Stomach (tissue), 4 donors: ENCODE measurements at regions not wholly inside any gene's neighbourhood (a gene's known extent, or its start where the extent isn't known, plus 50 kb on each side); places are given as distances from the start of the nearest gene placed in this dataset.

Experiments
- POLR2A ChIP-seq, 4 donors: fragments of 450-650 bp; IDR thresholded peaks; one replicate each; pipeline ENCODE4 v1.6.1; 2016; ENCODE audit warnings: antibody characterized with exemption in 4 of 4, control low read depth in 2 of 4, mild to moderate bottlenecking in 1 of 4, moderate library complexity in 1 of 4
- POLR2AphosphoS5 ChIP-seq, 3 donors: sonication (generic); formaldehyde crosslinking; IDR thresholded peaks; one replicate each; pipeline ENCODE4 v1.6.1; 2016; ENCODE audit warnings: antibody characterized with exemption in 3 of 3
- TF ChIP-seq, protein P1 (sequence below), 7 experiments: fragments of 450-650 bp in 4 of 7; fragments of 200-600 bp in 3 of 7; sonication (generic) in 3 of 7; IDR thresholded peaks; one replicate each; pipeline ENCODE4 v1.5.1; 2016 to 2019; ENCODE audit warnings: antibody characterized with exemption in 7 of 7, control low read depth in 2 of 7, mild to moderate bottlenecking in 1 of 7

DNA sequence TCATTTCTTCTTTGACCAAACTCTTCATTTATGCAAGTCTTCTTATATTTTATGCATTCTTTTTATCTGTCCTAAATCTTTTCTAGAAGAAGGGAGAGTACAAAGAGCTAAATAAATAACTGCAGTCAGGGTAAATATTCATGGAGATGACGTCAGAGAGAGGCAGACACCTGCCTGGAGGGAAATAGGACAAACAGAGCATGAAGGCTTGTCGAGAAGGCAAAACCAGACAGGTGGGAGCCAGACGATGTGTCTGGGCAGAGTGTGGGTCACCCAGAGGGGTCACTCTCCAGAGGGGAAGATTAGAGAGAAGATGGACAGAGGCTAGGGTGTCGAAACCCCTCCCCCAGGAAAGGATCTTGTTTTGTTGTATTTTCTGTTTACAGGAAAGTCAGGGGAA is 78.3 kb upstream of the RPL38 start:
- TF ChIP-seq, protein P1, sequence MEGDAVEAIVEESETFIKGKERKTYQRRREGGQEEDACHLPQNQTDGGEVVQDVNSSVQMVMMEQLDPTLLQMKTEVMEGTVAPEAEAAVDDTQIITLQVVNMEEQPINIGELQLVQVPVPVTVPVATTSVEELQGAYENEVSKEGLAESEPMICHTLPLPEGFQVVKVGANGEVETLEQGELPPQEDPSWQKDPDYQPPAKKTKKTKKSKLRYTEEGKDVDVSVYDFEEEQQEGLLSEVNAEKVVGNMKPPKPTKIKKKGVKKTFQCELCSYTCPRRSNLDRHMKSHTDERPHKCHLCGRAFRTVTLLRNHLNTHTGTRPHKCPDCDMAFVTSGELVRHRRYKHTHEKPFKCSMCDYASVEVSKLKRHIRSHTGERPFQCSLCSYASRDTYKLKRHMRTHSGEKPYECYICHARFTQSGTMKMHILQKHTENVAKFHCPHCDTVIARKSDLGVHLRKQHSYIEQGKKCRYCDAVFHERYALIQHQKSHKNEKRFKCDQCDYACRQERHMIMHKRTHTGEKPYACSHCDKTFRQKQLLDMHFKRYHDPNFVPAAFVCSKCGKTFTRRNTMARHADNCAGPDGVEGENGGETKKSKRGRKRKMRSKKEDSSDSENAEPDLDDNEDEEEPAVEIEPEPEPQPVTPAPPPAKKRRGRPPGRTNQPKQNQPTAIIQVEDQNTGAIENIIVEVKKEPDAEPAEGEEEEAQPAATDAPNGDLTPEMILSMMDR (IDR thresholded peaks at IDR 0.05) = no peak
- no peak for TF ChIP-seq POLR2A (IDR thresholded peaks at IDR 0.05)
- no peak for TF ChIP-seq POLR2AphosphoS5 (IDR thresholded peaks at IDR 0.05)
